ENCODE measurements at regions not wholly inside any gene's neighbourhood (a gene's known extent, or its start where the extent isn't known, plus 50 kb on each side); places are given as distances from the start of the nearest gene placed in this dataset.

DNA sequence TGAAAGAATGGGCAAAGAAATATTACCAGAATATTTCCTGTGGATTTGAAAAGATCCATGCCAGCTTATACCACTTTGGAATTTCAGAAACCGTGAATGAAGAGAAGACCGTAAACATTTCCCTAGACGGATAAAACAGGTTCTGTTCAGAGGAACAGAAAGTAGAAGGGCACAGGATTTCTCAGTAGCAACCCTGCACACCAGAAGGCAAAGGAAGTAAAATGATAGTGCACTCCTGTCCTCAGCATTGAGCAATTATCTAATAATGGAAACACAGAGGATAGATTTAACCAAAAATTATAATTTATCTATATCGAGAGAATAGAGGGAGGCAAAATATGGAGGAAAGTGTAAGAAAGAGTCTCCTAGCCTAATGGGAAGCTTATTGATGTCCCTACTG is 87.0 kb upstream of the ITGA6 start:
- no peak overlapping the region for H2AFZ ChIP-seq (ENCODE audit: low read depth, low read length)
- peaks cover 14% of the 10 kb centered on the region for H3K4me1 ChIP-seq (ENCODE audit: insufficient read depth, low read length)
- H3K9me3 ChIP-seq (ENCODE audit: low read length), result peaks cover 3% of the 10 kb centered on the region
- no peak overlapping the region for H3K4me3 ChIP-seq (ENCODE audit: low read length)
- no peaks in the 10 kb centered on the region for H3K36me3 ChIP-seq (ENCODE audit: insufficient read depth, low read length)
- H3K27me3 ChIP-seq (ENCODE audit: insufficient read depth, low read length), result peaks cover 3% of the 10 kb centered on the region

DNA sequence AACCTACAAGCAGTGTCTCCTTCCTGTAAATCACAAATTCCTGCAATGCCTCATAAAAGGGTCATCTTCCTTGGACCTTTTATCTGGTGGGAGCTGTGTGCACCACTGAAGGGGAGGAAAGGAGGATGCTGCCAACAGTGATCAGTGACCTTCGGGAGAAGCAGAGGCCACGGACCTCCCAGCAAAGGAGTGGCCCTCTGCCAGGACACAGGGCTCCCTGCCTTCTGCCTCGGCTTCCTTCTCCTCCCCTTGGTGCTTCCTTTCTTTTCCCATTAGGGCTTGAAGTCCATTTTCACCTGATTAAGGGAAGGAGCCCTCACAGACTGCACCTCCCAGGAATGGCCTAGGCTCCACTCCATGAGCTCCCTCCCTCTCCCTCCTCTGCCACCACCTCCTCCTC is 85.3 kb upstream of the ITGA6 start:
- Histone ChIP-seq H3K4me3 (ENCODE audit: low read length) (no peak overlapping the region), H3K4me1 (ENCODE audit: insufficient read depth, low read length) (peaks cover 14% of the 10 kb centered on the region), H3K9me3 (ENCODE audit: low read length) (peaks cover 3% of the 10 kb centered on the region), H3K27me3 (ENCODE audit: insufficient read depth, low read length) (peaks cover under 1% of the 10 kb centered on the region), H2AFZ (ENCODE audit: low read depth, low read length) (no peak overlapping the region), H3K36me3 (ENCODE audit: insufficient read depth, low read length) (no peaks in the 10 kb centered on the region)

DNA sequence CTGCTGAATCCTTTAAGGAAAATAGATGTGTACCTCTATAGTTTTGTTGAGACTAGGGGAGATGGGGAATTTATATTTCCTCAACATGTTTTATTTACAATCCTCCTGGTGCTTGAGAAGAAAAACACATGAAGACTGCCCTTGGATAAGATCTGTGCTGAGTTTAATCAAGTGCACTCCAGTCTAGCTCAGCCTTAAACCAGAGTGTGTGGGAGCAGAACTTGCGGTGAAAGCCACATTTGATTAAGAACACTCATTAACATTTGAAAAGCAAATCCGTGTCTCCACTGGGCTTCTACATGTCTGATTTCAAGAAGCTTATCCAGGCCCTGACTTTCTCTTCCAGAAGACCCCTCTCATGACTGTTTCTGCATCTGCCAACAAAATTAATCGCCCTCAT is 84.8 kb upstream of the ITGA6 start:
- Histone ChIP-seq H3K36me3 (ENCODE audit: insufficient read depth, low read length) (no peaks in the 10 kb centered on the region), H3K27me3 (ENCODE audit: insufficient read depth, low read length) (no peaks in the 10 kb centered on the region), H3K9me3 (ENCODE audit: low read length) (peaks cover 3% of the 10 kb centered on the region), H3K4me3 (ENCODE audit: low read length) (no peak overlapping the region), H3K4me1 (ENCODE audit: insufficient read depth, low read length) (peaks cover 14% of the 10 kb centered on the region), H2AFZ (ENCODE audit: low read depth, low read length) (no peak overlapping the region)

- Histone ChIP-seq H3K27me3 (ENCODE audit: insufficient read depth, low read length) (no peaks in the 10 kb centered on the region), H3K36me3 (ENCODE audit: insufficient read depth, low read length) (no peaks in the 10 kb centered on the region), H3K4me1 (ENCODE audit: insufficient read depth, low read length) (peaks cover 14% of the 10 kb centered on the region), H3K4me3 (ENCODE audit: low read length) (no peak overlapping the region), H2AFZ (ENCODE audit: low read depth, low read length) (no peak overlapping the region), H3K9me3 (ENCODE audit: low read length) (peaks cover 6% of the 10 kb centered on the region)
These were observed 83.2 kb upstream of the ITGA6 start for GRCh38 chr2:172344159-172344558.

DNA sequence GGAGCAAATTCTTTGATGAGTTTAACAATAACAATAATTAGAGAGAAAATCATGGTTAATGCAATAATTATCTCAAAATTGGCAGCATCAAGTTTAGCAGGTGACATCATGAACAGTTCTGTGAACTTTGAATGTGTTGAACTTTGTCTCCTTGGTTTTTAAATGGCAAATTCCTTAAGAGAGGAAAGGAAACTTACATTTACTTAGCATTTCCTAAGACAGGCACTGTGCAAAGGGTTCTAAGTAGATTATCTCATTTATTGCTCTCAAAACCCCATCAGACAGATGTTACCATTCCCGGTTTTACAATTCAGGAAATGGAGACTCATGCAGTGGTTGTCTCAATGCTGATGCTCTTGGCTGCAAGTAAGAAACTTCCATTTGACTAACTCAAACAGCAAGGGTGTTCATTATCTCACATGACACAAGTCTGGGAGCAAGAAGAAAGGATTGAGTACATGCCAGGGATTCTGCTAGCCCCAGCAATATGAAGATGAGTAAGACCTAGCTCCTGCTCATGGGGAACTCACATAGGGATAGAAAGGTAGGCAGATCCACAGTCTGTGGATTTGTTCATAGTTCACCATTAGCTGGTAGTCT is 81.3 kb upstream of the ITGA6 start:
- H3K36me3 ChIP-seq (ENCODE audit: insufficient read depth, low read length), result no peaks in the 10 kb centered on the region

DNA sequence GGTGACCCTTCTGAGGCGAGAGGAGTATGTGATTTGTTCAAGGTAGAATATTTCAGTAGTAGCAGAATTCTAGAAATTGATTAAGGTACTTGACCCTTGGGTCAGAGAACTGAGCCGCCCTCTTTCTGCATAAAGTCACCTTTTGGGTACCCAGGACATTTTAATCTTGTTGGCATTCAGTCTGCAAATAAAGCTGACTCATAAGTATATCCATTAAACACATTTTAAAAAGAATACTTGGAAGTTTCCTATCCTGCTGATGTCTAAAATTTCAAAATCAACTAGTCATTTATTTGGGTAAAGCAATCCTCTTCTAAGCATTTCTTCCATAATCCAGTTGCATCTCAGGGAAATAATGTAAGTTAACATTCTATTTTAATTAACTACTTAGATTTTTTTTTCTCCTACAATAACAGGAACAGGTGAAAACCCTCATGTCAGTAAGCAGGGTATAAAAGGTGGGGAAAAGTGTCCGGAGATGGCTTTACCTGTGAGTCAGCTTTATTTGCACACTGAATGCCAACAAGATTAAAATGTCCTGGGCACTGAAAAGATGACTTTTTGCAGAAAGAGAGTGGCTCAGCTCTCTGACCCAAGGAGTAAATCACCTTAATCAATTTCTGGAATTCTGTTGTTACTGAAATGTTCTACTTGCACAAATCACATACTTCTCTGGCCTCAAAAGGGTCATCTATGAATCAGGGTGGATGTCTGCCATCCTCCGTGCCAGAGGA is 78.7 kb upstream of the ITGA6 start:
- H3K4me1 ChIP-seq (ENCODE audit: insufficient read depth, low read length), result no peaks in the 10 kb centered on the region
- no peaks in the 10 kb centered on the region for H3K27me3 ChIP-seq (ENCODE audit: insufficient read depth, low read length)

More for the DNA sequence above, 81.3 kb upstream of the ITGA6 start:
- Histone ChIP-seq H3K4me3 (ENCODE audit: low read length) (no peak overlapping the region), H3K9me3 (ENCODE audit: low read length) (peaks cover 6% of the 10 kb centered on the region), H3K27me3 (ENCODE audit: insufficient read depth, low read length) (no peaks in the 10 kb centered on the region), H3K4me1 (ENCODE audit: insufficient read depth, low read length) (no peaks in the 10 kb centered on the region), H2AFZ (ENCODE audit: low read depth, low read length) (no peak overlapping the region)

DNA sequence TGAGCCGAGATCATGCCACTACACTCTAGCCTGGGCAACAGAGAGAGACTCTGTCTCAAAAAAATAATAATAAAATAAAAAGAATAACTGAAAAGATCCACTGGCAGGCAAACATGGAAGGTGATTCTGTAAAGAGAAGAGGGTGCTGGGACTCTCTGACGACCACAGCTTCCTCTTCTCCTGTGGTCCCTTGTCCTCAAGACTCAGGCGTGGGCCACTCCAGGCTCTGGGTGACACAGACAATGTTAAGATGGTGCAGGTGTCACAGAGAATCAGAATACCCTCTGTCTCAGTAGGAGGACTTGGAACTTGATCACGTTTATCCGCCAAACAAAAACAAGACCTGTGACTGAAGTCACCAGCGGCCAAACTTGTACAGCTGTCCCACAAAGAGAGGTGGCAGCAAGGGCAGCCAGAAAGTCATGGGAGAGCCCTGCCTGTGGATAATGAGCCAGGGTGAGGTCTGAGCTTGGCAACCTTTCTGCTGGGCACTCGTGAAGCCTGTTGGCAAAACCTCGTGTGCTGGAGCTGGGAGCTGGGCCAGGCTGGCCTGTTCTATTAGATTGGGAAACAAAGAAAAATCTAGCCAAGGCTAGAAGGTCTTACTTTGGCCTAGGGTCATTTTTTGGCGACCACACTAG is 76.4 kb upstream of the ITGA6 start:
- H3K4me3 ChIP-seq (ENCODE audit: low read length), result no peak overlapping the region
- no peaks in the 10 kb centered on the region for H3K36me3 ChIP-seq (ENCODE audit: insufficient read depth, low read length)
- H3K27me3 ChIP-seq (ENCODE audit: insufficient read depth, low read length), result no peaks in the 10 kb centered on the region
- H3K4me1 ChIP-seq (ENCODE audit: insufficient read depth, low read length), result no peaks in the 10 kb centered on the region
- H3K9me3 ChIP-seq (ENCODE audit: low read length), result peaks cover 4% of the 10 kb centered on the region
- no peak overlapping the region for H2AFZ ChIP-seq (ENCODE audit: low read depth, low read length)

More for the DNA sequence above, 78.7 kb upstream of the ITGA6 start:
- no peaks in the 10 kb centered on the region for H3K36me3 ChIP-seq (ENCODE audit: insufficient read depth, low read length)
- peaks cover 6% of the 10 kb centered on the region for H3K9me3 ChIP-seq (ENCODE audit: low read length)
- no peak overlapping the region for H2AFZ ChIP-seq (ENCODE audit: low read depth, low read length)
- no peak overlapping the region for H3K4me3 ChIP-seq (ENCODE audit: low read length)

DNA sequence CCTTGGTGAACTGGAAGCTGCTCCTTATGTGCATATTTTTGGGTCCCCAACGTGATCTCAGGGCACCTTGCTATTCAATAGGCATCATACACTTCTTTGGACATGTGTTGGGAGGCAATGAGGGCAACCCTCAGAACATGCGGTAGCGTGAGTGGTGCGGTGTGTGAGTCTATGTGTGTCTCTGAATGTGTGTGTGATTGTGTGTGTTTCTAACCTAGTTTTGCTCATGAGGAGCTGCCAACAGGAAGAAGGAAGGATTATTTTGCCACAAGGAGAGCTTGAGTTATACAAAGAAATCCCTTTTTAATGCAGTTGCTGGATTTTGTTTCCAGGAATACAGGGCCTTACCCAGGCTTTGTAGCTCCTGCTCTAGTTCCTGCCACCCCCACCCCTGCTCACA is 75.8 kb upstream of the ITGA6 start:
- no peaks in the 10 kb centered on the region for H3K36me3 ChIP-seq (ENCODE audit: insufficient read depth, low read length)
- H3K4me1 ChIP-seq (ENCODE audit: insufficient read depth, low read length), result no peaks in the 10 kb centered on the region
- no peaks in the 10 kb centered on the region for H3K27me3 ChIP-seq (ENCODE audit: insufficient read depth, low read length)
- peaks cover 4% of the 10 kb centered on the region for H3K9me3 ChIP-seq (ENCODE audit: low read length)
- no peak overlapping the region for H3K4me3 ChIP-seq (ENCODE audit: low read length)
- no peak overlapping the region for H2AFZ ChIP-seq (ENCODE audit: low read depth, low read length)

- H3K27me3 ChIP-seq (ENCODE audit: insufficient read depth, low read length), result peaks cover 4% of the 10 kb centered on the region
- no peaks in the 10 kb centered on the region for H3K9me3 ChIP-seq (ENCODE audit: low read length)
- H3K4me3 ChIP-seq (ENCODE audit: low read length), result no peak overlapping the region
- no peak overlapping the region for H2AFZ ChIP-seq (ENCODE audit: low read depth, low read length)
- no peaks in the 10 kb centered on the region for H3K36me3 ChIP-seq (ENCODE audit: insufficient read depth, low read length)
- no peaks in the 10 kb centered on the region for H3K4me1 ChIP-seq (ENCODE audit: insufficient read depth, low read length)
These were observed 73.0 kb upstream of the ITGA6 start for GRCh38 chr2:172354347-172354746.

- Histone ChIP-seq H2AFZ (ENCODE audit: low read depth, low read length) (no peak overlapping the region), H3K4me3 (ENCODE audit: low read length) (no peak overlapping the region), H3K9me3 (ENCODE audit: low read length) (no peaks in the 10 kb centered on the region), H3K27me3 (ENCODE audit: insufficient read depth, low read length) (peaks cover 4% of the 10 kb centered on the region), H3K36me3 (ENCODE audit: insufficient read depth, low read length) (no peaks in the 10 kb centered on the region), H3K4me1 (ENCODE audit: insufficient read depth, low read length) (no peaks in the 10 kb centered on the region)
These were observed 69.9 kb upstream of the ITGA6 start for GRCh38 chr2:172357442-172357841.

DNA sequence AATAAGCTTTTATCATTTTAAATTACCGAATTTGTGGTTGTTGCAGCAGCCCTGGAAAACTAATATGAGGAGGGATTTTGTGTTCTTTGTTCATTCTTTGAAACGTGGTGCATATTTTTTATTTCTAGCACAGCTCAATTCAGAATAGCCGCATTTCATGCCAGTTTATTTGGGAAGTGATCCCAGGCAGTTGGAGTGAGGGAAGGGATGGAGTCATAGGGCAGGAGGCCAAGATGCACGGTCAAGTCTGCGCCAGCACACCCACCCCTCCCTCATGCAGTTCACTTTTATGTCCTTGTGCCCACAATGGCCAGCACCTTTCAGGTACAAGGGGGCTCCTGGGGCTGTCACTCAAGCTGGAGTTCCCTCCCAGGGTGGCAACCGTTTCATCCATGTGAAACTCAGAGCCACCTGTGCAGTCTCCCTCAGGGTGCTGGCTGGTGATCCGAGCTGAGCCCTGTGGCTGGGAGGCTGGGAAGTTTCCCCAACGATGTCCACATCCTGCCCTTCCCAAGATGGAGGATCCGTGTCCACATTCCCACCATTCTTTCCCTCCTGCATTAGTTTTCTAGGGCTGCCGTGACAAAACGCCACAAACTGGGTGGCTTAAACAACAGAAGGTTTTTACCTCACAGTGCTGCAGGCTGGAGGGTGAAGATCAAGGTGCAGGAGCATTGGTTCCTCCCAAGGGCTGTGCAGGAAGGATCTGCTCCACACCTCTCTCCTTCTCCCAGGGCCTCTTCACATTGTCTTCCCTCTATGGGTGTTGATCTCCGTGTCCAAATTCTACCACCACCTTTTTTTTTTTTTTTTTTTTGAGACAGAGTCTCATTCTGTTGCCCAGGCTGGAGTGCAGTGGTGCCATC is 68.5 kb upstream of the ITGA6 start:
- no peaks in the 10 kb centered on the region for H3K4me1 ChIP-seq (ENCODE audit: insufficient read depth, low read length)
- H2AFZ ChIP-seq (ENCODE audit: low read depth, low read length), result no peak overlapping the region
- no peaks in the 10 kb centered on the region for H3K9me3 ChIP-seq (ENCODE audit: low read length)
- peaks cover 4% of the 10 kb centered on the region for H3K27me3 ChIP-seq (ENCODE audit: insufficient read depth, low read length)
- H3K4me3 ChIP-seq (ENCODE audit: low read length), result no peak overlapping the region
- no peaks in the 10 kb centered on the region for H3K36me3 ChIP-seq (ENCODE audit: insufficient read depth, low read length)

GRCh38 chr2:172361360-172361759 is 66.0 kb upstream of the ITGA6 start:
- Histone ChIP-seq H3K4me1 (ENCODE audit: insufficient read depth, low read length) (no peaks in the 10 kb centered on the region), H2AFZ (ENCODE audit: low read depth, low read length) (no peak overlapping the region), H3K36me3 (ENCODE audit: insufficient read depth, low read length) (no peaks in the 10 kb centered on the region), H3K9me3 (ENCODE audit: low read length) (no peaks in the 10 kb centered on the region), H3K4me3 (ENCODE audit: low read length) (no peak overlapping the region), H3K27me3 (ENCODE audit: insufficient read depth, low read length) (peaks cover 4% of the 10 kb centered on the region)

- no peaks in the 10 kb centered on the region for H3K36me3 ChIP-seq (ENCODE audit: insufficient read depth, low read length)
- H2AFZ ChIP-seq (ENCODE audit: low read depth, low read length), result no peak overlapping the region
- H3K9me3 ChIP-seq (ENCODE audit: low read length), result no peaks in the 10 kb centered on the region
- H3K4me3 ChIP-seq (ENCODE audit: low read length), result no peak overlapping the region
- no peaks in the 10 kb centered on the region for H3K4me1 ChIP-seq (ENCODE audit: insufficient read depth, low read length)
- H3K27me3 ChIP-seq (ENCODE audit: insufficient read depth, low read length), result peaks cover 4% of the 10 kb centered on the region
These were observed 65.5 kb upstream of the ITGA6 start for GRCh38 chr2:172361840-172362239.
